HG03064 (cell line): ENCODE measurements at regions not wholly inside any gene's neighbourhood (a gene's known extent, or its start where the extent isn't known, plus 50 kb on each side); places are given as distances from the start of the nearest gene placed in this dataset.

Experiments used
- ATAC-seq: cut with Tn5 transposase; IDR thresholded peaks from one replicate; pipeline ENCODE4 v1.9.1; 2021; ENCODE audit warnings: low read depth; ENCODE audit not compliant: unreplicated experiment

GRCh38 chr3:124229836-124230235, 237.9 kb upstream of the ROPN1 start:
- no peak for ATAC-seq

- ATAC-seq = no peak
These were observed 238.5 kb upstream of the ROPN1 start for GRCh38 chr3:124230432-124230831.

- ATAC-seq = no peak
These were observed 239.1 kb upstream of the ROPN1 start for GRCh38 chr3:124230998-124231397.

GRCh38 chr3:124234852-124235252, 242.9 kb upstream of the ROPN1 start:
- ATAC-seq = no peak

- ATAC-seq = no peak
These were observed 243.5 kb upstream of the ROPN1 start for GRCh38 chr3:124235446-124235845.

- ATAC-seq = no peak
These were observed 251.4 kb upstream of the ROPN1 start for GRCh38 chr3:124243177-124243859.

GRCh38 chr3:124246376-124246775, 254.5 kb upstream of the ROPN1 start:
- no peak for ATAC-seq

GRCh38 chr3:124246949-124247348, 255.0 kb upstream of the ROPN1 start:
- ATAC-seq = no peak

GRCh38 chr3:124248471-124249028, 256.6 kb upstream of the ROPN1 start:
- ATAC-seq = no peak

- ATAC-seq = no peak
These were observed 257.1 kb upstream of the ROPN1 start for GRCh38 chr3:124249038-124249437.

GRCh38 chr3:124250053-124250452, 258.1 kb upstream of the ROPN1 start:
- no peak for ATAC-seq

- no peak for ATAC-seq
These were observed 264.2 kb upstream of the ROPN1 start for GRCh38 chr3:124256156-124256555.

GRCh38 chr3:124256599-124256998, 264.7 kb upstream of the ROPN1 start:
- ATAC-seq = no peak

GRCh38 chr3:124257336-124257864, 265.5 kb upstream of the ROPN1 start:
- no peak for ATAC-seq

GRCh38 chr3:124258057-124258500, 266.2 kb upstream of the ROPN1 start:
- no peak for ATAC-seq

- ATAC-seq = no peak
These were observed 268.4 kb upstream of the ROPN1 start for GRCh38 chr3:124260206-124260915.

- ATAC-seq = no peak
These were observed 269.4 kb upstream of the ROPN1 start for GRCh38 chr3:124261306-124261705.

GRCh38 chr3:124263168-124263567, 271.2 kb upstream of the ROPN1 start:
- no peak for ATAC-seq

- no peak for ATAC-seq
These were observed 272.4 kb upstream of the ROPN1 start for GRCh38 chr3:124264346-124264745.

- ATAC-seq = no peak
These were observed 274.6 kb upstream of the ROPN1 start for GRCh38 chr3:124266487-124266886.

- ATAC-seq = no peak
These were observed 275.5 kb upstream of the ROPN1 start for GRCh38 chr3:124267406-124267805.

GRCh38 chr3:124268355-124268754, 276.4 kb upstream of the ROPN1 start:
- ATAC-seq = no peak
